IPS-11a (cell line): ENCODE measurements at regions not wholly inside any gene's neighbourhood (a gene's known extent, or its start where the extent isn't known, plus 50 kb on each side); places are given as distances from the start of the nearest gene placed in this dataset.

ENCODE experiments used
- H3K4me3 ChIP-seq: one replicate; pipeline ENCODE4 v1.5.1; 2013; ENCODE audit warnings: low read depth, low read length, control low read depth

- H3K4me3 ChIP-seq, result no peak overlapping the region
These were observed 250.6 kb downstream of the PLA2G4A start for GRCh38 chr1:187079330-187079729.

GRCh38 chr1:187091666-187092065 lies 262.9 kb downstream of the PLA2G4A start:
- no peak overlapping the region for H3K4me3 ChIP-seq

- H3K4me3 ChIP-seq, result no peak overlapping the region
These were observed 263.4 kb downstream of the PLA2G4A start for GRCh38 chr1:187092104-187092503.

- no peak overlapping the region for H3K4me3 ChIP-seq
These were observed 267.9 kb downstream of the PLA2G4A start for GRCh38 chr1:187096689-187097088.

- no peak overlapping the region for H3K4me3 ChIP-seq
These were observed 281.6 kb downstream of the PLA2G4A start for GRCh38 chr1:187110351-187110750.

- no peak overlapping the region for H3K4me3 ChIP-seq
These were observed 286.0 kb downstream of the PLA2G4A start for GRCh38 chr1:187114792-187115191.

- no peak overlapping the region for H3K4me3 ChIP-seq
These were observed 292.9 kb downstream of the PLA2G4A start for GRCh38 chr1:187121661-187122060.

- no peak overlapping the region for H3K4me3 ChIP-seq
These were observed 293.8 kb downstream of the PLA2G4A start for GRCh38 chr1:187122566-187122965.

GRCh38 chr1:187129132-187129531 lies 300.4 kb downstream of the PLA2G4A start:
- no peak overlapping the region for H3K4me3 ChIP-seq

GRCh38 chr1:187143783-187144182 lies 315.0 kb downstream of the PLA2G4A start:
- H3K4me3 ChIP-seq, result no peak overlapping the region

GRCh38 chr1:187146388-187146787 lies 317.6 kb downstream of the PLA2G4A start:
- no peak overlapping the region for H3K4me3 ChIP-seq

- H3K4me3 ChIP-seq, result no peak overlapping the region
These were observed 322.8 kb downstream of the PLA2G4A start for GRCh38 chr1:187151555-187151954.

- no peak overlapping the region for H3K4me3 ChIP-seq
These were observed 324.3 kb downstream of the PLA2G4A start for GRCh38 chr1:187153047-187153446.

GRCh38 chr1:187157115-187157514 lies 328.4 kb downstream of the PLA2G4A start:
- H3K4me3 ChIP-seq, result no peak overlapping the region

GRCh38 chr1:187157552-187157951 lies 328.8 kb downstream of the PLA2G4A start:
- H3K4me3 ChIP-seq, result no peak overlapping the region

- H3K4me3 ChIP-seq, result no peak overlapping the region
These were observed 338.8 kb downstream of the PLA2G4A start for GRCh38 chr1:187167555-187167954.

GRCh38 chr1:187168297-187168696 lies 339.5 kb downstream of the PLA2G4A start:
- H3K4me3 ChIP-seq, result no peak overlapping the region

GRCh38 chr1:187185389-187185788 lies 356.6 kb downstream of the PLA2G4A start:
- no peak overlapping the region for H3K4me3 ChIP-seq

- no peak overlapping the region for H3K4me3 ChIP-seq
These were observed 368.9 kb downstream of the PLA2G4A start for GRCh38 chr1:187197685-187198084.

- no peak overlapping the region for H3K4me3 ChIP-seq
These were observed 374.5 kb downstream of the PLA2G4A start for GRCh38 chr1:187203257-187203656.

GRCh38 chr1:187212377-187212776 lies 383.6 kb downstream of the PLA2G4A start:
- no peak overlapping the region for H3K4me3 ChIP-seq

- H3K4me3 ChIP-seq, result no peak overlapping the region
These were observed 397.6 kb downstream of the PLA2G4A start for GRCh38 chr1:187226396-187226795.

- H3K4me3 ChIP-seq, result no peak overlapping the region
These were observed 400.0 kb downstream of the PLA2G4A start for GRCh38 chr1:187228790-187229189.

- H3K4me3 ChIP-seq, result no peak overlapping the region
These were observed 400.7 kb downstream of the PLA2G4A start for GRCh38 chr1:187229496-187229895.
